CD4-positive, alpha-beta T cell (primary cell): ENCODE measurements at regions not wholly inside any gene's neighbourhood (a gene's known extent, or its start where the extent isn't known, plus 50 kb on each side); places are given as distances from the start of the nearest gene placed in this dataset.

Experiments
- ATAC-seq: fragments of 200-7000 bp; cut with Tn5 transposase; one replicate; pipeline ENCODE4 v1.10.0; 2022; ENCODE audit warnings: mild to moderate bottlenecking; ENCODE audit not compliant: poor library complexity
- CTCF ChIA-PET: fragments of 350-600 bp; sonication (Branson Sonifier 250); formaldehyde crosslinking; loops from one replicate; lab custom pipeline; 2021; ENCODE audit warnings: antibody characterized with exemption, inconsistent platforms; lab: Charles Lee
- POLR2A ChIA-PET: fragments of 350-600 bp; sonication (Branson Sonifier 250); formaldehyde crosslinking; loops from one replicate; lab custom pipeline; 2021; ENCODE audit warnings: antibody characterized with exemption, inconsistent platforms; lab: Charles Lee
- DNase-seq, 14 experiments: peaks; one replicate each; pipeline ENCODE4 v3.0.0-alpha.2; 2013 to 2020; ENCODE audit warnings: mixed read lengths in 2 of 14
- H3K27ac ChIP-seq, 2 donors: one replicate each; pipeline versions ENCODE4 v1.5.1 to v1.7.0; 2013; ENCODE audit warnings: low read length in 2 of 2, low read depth in 1 of 2, mild to moderate bottlenecking in 1 of 2
- H3K27me3 ChIP-seq, 2 experiments: 1 replicate in 1 of 2; 2 replicates in 1 of 2; pipeline versions ENCODE4 v1.6.1 to v1.7.0; 2013; ENCODE audit warnings: low read length in 2 of 2, control low read depth in 1 of 2, mild to moderate bottlenecking in 1 of 2, moderate library complexity in 1 of 2; ENCODE audit not compliant: insufficient read depth in 2 of 2, control insufficient read depth in 1 of 2
- H3K36me3 ChIP-seq: one replicate; pipeline ENCODE4 v1.6.1; 2013; ENCODE audit warnings: low read length, control low read depth; ENCODE audit not compliant: insufficient read depth
- H3K4me1 ChIP-seq: one replicate; pipeline ENCODE4 v1.6.1; 2013; ENCODE audit warnings: low read length, control low read depth; ENCODE audit not compliant: insufficient read depth
- H3K4me3 ChIP-seq: one replicate; pipeline ENCODE4 v1.5.1; 2013; ENCODE audit warnings: mild to moderate bottlenecking, low read length, moderate library complexity
- H3K9me3 ChIP-seq, 2 experiments: 1 replicate in 1 of 2; 2 replicates in 1 of 2; pipeline versions ENCODE4 v1.6.1 to v1.7.0; 2013; ENCODE audit warnings: low read length in 2 of 2, mild to moderate bottlenecking in 2 of 2, control low read depth in 1 of 2, moderate library complexity in 1 of 2; ENCODE audit not compliant: control insufficient read depth in 1 of 2, insufficient read depth in 1 of 2
- H3K27ac Mint-ChIP-seq: one replicate; pipeline ENCODE4 v1.8.0; 2020; ENCODE audit warnings: mixed read lengths
- H3K27me3 Mint-ChIP-seq: one replicate; pipeline ENCODE4 v1.8.0; 2021; ENCODE audit warnings: mixed read lengths
- H3K36me3 Mint-ChIP-seq: one replicate; pipeline ENCODE4 v1.8.0; 2021; ENCODE audit warnings: low read depth, mixed read lengths
- H3K4me1 Mint-ChIP-seq: one replicate; pipeline ENCODE4 v1.8.0; 2021; ENCODE audit warnings: low read depth, mixed read lengths
- H3K4me3 Mint-ChIP-seq: one replicate; pipeline ENCODE4 v1.8.0; 2020; ENCODE audit warnings: mild to moderate bottlenecking, mixed read lengths
- H3K9me3 Mint-ChIP-seq: one replicate; pipeline ENCODE4 v1.8.0; 2020; ENCODE audit warnings: mixed read lengths
- intact Hi-C, 2 experiments: fragments of 100-400 bp; cut with DNase I in 1 of 2; cut with micrococcal nuclease in 1 of 2; formaldehyde crosslinking; loops; one replicate each; pipeline versions ENCODE4 v1.15.1 to v1.9.0; 2023 to 2025; cut with DNase I, micrococcal nuclease
- TF ChIP-seq, protein P1 (sequence below): fragments of 200-600 bp; IDR thresholded peaks from one replicate; pipeline ENCODE4 v1.8.0; 2022; ENCODE audit warnings: antibody characterized with exemption, mild to moderate bottlenecking

DNA sequence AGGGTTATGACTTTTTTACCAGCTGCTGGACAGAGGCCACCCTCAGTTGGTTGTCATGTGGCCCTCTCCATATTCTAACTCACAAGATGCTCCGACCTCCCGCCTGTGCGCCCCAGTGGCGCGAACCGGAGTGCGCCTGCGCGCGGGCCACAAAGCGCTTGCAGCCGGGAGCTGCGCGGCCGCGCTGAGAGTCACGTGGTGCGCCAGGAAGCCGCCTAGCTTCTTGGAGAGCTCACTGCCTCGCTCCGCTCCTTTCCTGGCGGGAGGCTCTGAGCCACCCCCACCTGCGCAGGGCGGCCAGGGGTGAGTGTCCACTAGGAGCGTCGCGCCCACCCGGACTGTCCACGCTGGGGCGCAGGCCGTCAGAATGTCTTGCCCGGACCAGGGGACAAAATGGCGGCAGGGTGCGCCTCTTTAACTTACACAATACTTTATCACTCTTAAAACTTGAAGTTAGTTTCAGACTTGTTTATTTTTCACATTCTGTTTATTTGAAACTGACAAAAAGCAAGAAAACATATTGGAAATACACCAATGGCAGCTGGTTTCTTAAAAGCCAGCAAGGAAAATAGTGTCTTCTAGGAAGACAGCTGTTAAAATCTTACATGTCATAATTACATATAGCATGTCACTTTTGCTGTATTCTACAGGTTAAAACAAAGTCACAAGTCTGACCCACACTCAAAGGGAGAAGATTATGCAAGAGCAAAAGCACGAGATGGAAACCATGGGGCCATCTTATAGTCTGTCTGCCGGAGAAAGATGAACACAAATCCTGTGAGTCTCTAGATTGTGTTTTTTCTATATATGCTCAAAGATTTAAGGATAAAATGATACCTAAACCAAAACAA lies 357.9 kb downstream of the CNTNAP4 start:
- intact Hi-C loops, result no loop called here
- Mint-ChIP-seq H3K27ac (no peak overlapping the region), H3K4me3 (no peak overlapping the region), H3K27me3 (no peaks in the 10 kb centered on the region), H3K9me3 (peaks cover 10% of the 10 kb centered on the region), H3K4me1 (no peaks in the 10 kb centered on the region), H3K36me3 (no peaks in the 10 kb centered on the region)
- no peak overlapping the region for H3K4me3 ChIP-seq
- POLR2A ChIA-PET, result no interaction called here
- no peaks in the 10 kb centered on the region for H3K36me3 ChIP-seq
- no peak overlapping the region for H3K27ac ChIP-seq
- DNase-seq, result peak in 3 of 14 experiments; percentile 3 to 32 (median 8)
- CTCF ChIA-PET, result no interaction called here
- H3K4me1 ChIP-seq, result no peaks in the 10 kb centered on the region
- H3K27me3 ChIP-seq, result no peaks in the 10 kb centered on the region
- peaks cover 0 to 16% of the 10 kb centered on the region in 2 experiments for H3K9me3 ChIP-seq
- TF ChIP-seq, protein P1, sequence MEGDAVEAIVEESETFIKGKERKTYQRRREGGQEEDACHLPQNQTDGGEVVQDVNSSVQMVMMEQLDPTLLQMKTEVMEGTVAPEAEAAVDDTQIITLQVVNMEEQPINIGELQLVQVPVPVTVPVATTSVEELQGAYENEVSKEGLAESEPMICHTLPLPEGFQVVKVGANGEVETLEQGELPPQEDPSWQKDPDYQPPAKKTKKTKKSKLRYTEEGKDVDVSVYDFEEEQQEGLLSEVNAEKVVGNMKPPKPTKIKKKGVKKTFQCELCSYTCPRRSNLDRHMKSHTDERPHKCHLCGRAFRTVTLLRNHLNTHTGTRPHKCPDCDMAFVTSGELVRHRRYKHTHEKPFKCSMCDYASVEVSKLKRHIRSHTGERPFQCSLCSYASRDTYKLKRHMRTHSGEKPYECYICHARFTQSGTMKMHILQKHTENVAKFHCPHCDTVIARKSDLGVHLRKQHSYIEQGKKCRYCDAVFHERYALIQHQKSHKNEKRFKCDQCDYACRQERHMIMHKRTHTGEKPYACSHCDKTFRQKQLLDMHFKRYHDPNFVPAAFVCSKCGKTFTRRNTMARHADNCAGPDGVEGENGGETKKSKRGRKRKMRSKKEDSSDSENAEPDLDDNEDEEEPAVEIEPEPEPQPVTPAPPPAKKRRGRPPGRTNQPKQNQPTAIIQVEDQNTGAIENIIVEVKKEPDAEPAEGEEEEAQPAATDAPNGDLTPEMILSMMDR, result no peak
- ATAC-seq, result no peak

DNA sequence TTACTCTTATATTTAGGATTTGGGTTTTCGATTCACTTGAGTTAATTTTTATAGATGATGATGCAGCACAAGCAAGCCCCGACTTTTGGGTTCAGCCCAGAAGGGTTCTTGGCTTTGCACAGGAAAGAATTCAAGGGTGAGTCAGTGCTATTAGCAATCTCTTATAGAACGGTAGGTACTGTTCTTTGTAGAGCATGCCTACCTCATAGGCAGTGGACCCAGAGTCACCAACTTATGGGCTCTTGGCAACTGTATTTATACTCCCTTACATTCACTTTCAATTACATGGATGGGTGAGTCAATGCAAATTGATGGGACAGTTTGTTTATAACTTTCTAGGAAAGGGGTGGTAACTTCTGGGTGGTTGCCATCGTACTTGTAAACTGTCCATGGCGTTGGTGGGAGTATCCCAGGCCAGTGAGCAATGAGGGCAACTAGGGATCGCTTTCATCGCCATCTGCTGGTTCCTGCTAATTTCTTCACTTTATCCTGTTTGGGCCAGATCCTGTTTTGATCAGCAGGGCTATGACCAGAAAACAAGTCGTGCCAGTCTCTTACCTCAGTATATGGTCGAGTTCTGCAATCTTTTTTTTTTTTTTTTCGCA lies 362.6 kb downstream of the CNTNAP4 start:
- intact Hi-C loops, result no loop called here
- Histone ChIP-seq H3K4me3 (no peak overlapping the region), H3K27me3 (no peaks in the 10 kb centered on the region), H3K27ac (no peak overlapping the region), H3K4me1 (no peaks in the 10 kb centered on the region), H3K9me3 (peaks cover 0 to 4% of the 10 kb centered on the region in 2 experiments), H3K36me3 (no peaks in the 10 kb centered on the region)
- Mint-ChIP-seq H3K4me1 (no peaks in the 10 kb centered on the region), H3K4me3 (no peak overlapping the region), H3K27me3 (no peaks in the 10 kb centered on the region), H3K27ac (no peak overlapping the region), H3K36me3 (no peaks in the 10 kb centered on the region), H3K9me3 (peaks cover 2% of the 10 kb centered on the region)
- TF ChIP-seq, protein P1, result no peak
- POLR2A ChIA-PET, result no interaction called here
- ATAC-seq (no peak), DNase-seq (no peak)
- CTCF ChIA-PET, result no interaction called here

DNA sequence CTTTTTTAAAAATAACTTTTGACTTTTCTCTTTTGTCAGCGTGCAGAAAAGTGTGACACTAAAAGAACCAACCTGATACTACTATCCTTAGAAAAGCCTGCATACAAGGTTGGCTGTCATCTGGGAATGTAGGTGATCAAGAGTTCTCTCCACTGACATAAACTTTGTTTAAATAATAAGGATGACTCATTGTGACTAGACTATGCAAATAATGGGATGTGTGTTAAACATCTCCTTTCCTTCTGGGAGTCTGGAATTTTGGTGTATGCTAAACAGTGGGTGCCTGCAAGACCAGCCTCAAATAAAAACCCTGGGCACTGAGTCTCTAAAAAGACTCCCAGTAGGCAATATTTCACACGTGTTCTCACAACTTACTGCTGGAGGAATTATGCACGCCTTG lies 373.4 kb downstream of the CNTNAP4 start:
- Mint-ChIP-seq H3K27ac (no peak overlapping the region), H3K27me3 (no peaks in the 10 kb centered on the region), H3K4me3 (no peak overlapping the region), H3K36me3 (no peaks in the 10 kb centered on the region), H3K9me3 (no peaks in the 10 kb centered on the region), H3K4me1 (no peaks in the 10 kb centered on the region)
- ATAC-seq (no peak), DNase-seq (no peak)
- Histone ChIP-seq H3K4me3 (no peak overlapping the region), H3K36me3 (no peaks in the 10 kb centered on the region), H3K4me1 (no peaks in the 10 kb centered on the region), H3K27me3 (no peaks in the 10 kb centered on the region), H3K9me3 (peaks cover 0 to 7% of the 10 kb centered on the region in 2 experiments), H3K27ac (no peak overlapping the region)
- TF ChIP-seq, protein P1, result no peak
- intact Hi-C loops, result no loop called here
- CTCF ChIA-PET, result no interaction called here
- POLR2A ChIA-PET, result no interaction called here
